Right lobe of liver (tissue), 4 donors: ENCODE measurements at regions not wholly inside any gene's neighbourhood (a gene's known extent, or its start where the extent isn't known, plus 50 kb on each side); places are given as distances from the start of the nearest gene placed in this dataset.

Experiments used
- CTCF ChIP-seq, 4 donors: fragments of 200-600 bp in 3 of 4; fragments of 450-650 bp in 1 of 4; IDR thresholded peaks; one replicate each; pipeline versions ENCODE4 v1.5.1 to v1.8.0; 2016 to 2022; ENCODE audit warnings: antibody characterized with exemption in 4 of 4, mild to moderate bottlenecking in 2 of 4
- POLR2A ChIP-seq: fragments of 450-650 bp; IDR thresholded peaks from one replicate; pipeline ENCODE4 v1.6.1; 2017; ENCODE audit warnings: antibody characterized with exemption, mild to moderate bottlenecking
- donor health status: DM: no; HTN: no; CAD: no.
- donor health status: DM: no; HTN: no; CAD: no.
- donor health status: DM: no; HTN: yes; CAD: no.

- TF ChIP-seq CTCF (IDR thresholded peaks at IDR 0.05) = no peak
- no peak for TF ChIP-seq POLR2A
Measured at GRCh38 chr16:48101069-48101674, 54.6 kb downstream of the ABCC12 start.
